Activated CD4-positive, alpha-beta T cell treated with anti-CD3 and anti-CD28 coated beads for 48 hours (primary cell): ENCODE measurements at regions not wholly inside any gene's neighbourhood (a gene's known extent, or its start where the extent isn't known, plus 50 kb on each side); places are given as distances from the start of the nearest gene placed in this dataset.

Source experiments
- DNase-seq: peaks from one replicate; pipeline ENCODE4 v3.0.0-alpha.2; 2020

- DNase-seq: no peak
Measured at GRCh38 chr6:54060286-54060685, 51.0 kb upstream of the MLIP start.
